Sigmoid colon (tissue), 4 donors: ENCODE measurements at regions not wholly inside any gene's neighbourhood (a gene's known extent, or its start where the extent isn't known, plus 50 kb on each side); places are given as distances from the start of the nearest gene placed in this dataset.

Experiments used
- CTCF ChIP-seq, 4 experiments: fragments of 450-650 bp in 3 of 4; fragments of 200-600 bp in 1 of 4; IDR thresholded peaks; one replicate each; pipeline ENCODE4 v1.5.1; 2016 to 2019; ENCODE audit warnings: antibody characterized with exemption in 4 of 4, mild to moderate bottlenecking in 3 of 4, moderate library complexity in 2 of 4
- EP300 ChIP-seq, 4 donors: sonication (generic); formaldehyde crosslinking; IDR thresholded peaks; one replicate each; pipeline ENCODE4 v1.6.1; 2017; ENCODE audit warnings: antibody characterized with exemption in 4 of 4
- POLR2A ChIP-seq, 2 donors: fragments of 450-650 bp; IDR thresholded peaks; one replicate each; pipeline ENCODE4 v1.6.1; 2016; ENCODE audit warnings: antibody characterized with exemption in 2 of 2, mild to moderate bottlenecking in 2 of 2, moderate library complexity in 2 of 2
- POLR2AphosphoS5 ChIP-seq, 4 donors: sonication (generic); formaldehyde crosslinking; IDR thresholded peaks; one replicate each; pipeline ENCODE4 v1.6.1; 2017; ENCODE audit warnings: antibody characterized with exemption in 4 of 4

DNA sequence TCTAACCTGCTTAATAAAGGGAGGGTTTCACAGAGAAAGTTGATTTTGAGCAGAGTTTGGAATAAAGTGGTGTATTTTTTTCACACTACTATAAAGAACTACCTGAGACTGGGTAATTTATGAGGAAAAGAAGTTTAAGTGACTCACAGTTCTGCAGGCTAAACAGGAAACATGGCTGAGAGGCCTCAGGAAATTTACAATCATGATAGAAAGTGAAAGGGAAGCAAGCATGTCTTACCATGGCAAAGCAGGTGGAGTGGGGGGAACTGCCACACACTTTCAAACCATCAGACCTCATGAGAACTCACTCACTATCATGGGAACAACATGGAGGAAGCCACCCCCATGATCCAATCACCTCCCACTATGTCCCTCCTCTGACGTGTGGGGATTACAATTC is 546.7 kb downstream of the EPHA4 start:
- TF ChIP-seq CTCF (IDR thresholded peaks at IDR 0.05) (no peak), POLR2A (IDR thresholded peaks at IDR 0.05) (no peak), POLR2AphosphoS5 (IDR thresholded peaks at IDR 0.05) (no peak), EP300 (IDR thresholded peaks at IDR 0.05) (no peak)
